CD14-positive monocyte (primary cell): ENCODE measurements at regions not wholly inside any gene's neighbourhood (a gene's known extent, or its start where the extent isn't known, plus 50 kb on each side); places are given as distances from the start of the nearest gene placed in this dataset.

ENCODE experiments used
- DNase-seq, 3 donors: peaks; one replicate each; pipeline ENCODE4 v3.0.0-alpha.2; 2011 to 2022
- H2AFZ ChIP-seq: 2 replicates; pipeline ENCODE4 v1.6.0; 2012; ENCODE audit warnings: mild to moderate bottlenecking, low read depth, low read length, inconsistent platforms; ENCODE audit not compliant: insufficient read depth, poor library complexity, severe bottlenecking
- H3K27ac ChIP-seq, 2 donors: 1 replicate in 1 of 2; 2 replicates in 1 of 2; pipeline ENCODE4 v1.5.1; 2012 to 2013; ENCODE audit warnings: low read length in 2 of 2, control low read depth in 1 of 2, inconsistent platforms in 1 of 2, low read depth in 1 of 2, mild to moderate bottlenecking in 1 of 2
- H3K27me3 ChIP-seq, 2 donors: one replicate each; pipeline versions ENCODE4 v1.6.0 to v1.6.1; 2011 to 2013; ENCODE audit warnings: low read length in 2 of 2; ENCODE audit not compliant: control insufficient read depth in 2 of 2, insufficient read depth in 2 of 2
- H3K36me3 ChIP-seq, 2 donors: replicated peaks in 1 of 2; 1 replicate in 1 of 2; 2 replicates in 1 of 2; pipeline versions ENCODE4 v1.5.1 to v1.6.1; 2012 to 2013; ENCODE audit warnings: low read length in 2 of 2, control low read depth in 1 of 2, inconsistent platforms in 1 of 2, mild to moderate bottlenecking in 1 of 2; ENCODE audit not compliant: insufficient read depth in 2 of 2, control insufficient read depth in 1 of 2
- H3K4me1 ChIP-seq, 2 donors: 1 replicate in 1 of 2; 2 replicates in 1 of 2; pipeline versions ENCODE4 v1.5.1 to v1.6.1; 2012 to 2013; ENCODE audit warnings: low read length in 2 of 2, control low read depth in 1 of 2, inconsistent platforms in 1 of 2, mild to moderate bottlenecking in 1 of 2, moderate library complexity in 1 of 2; ENCODE audit not compliant: insufficient read depth in 2 of 2, control insufficient read depth in 1 of 2
- H3K4me2 ChIP-seq: replicated peaks from 2 replicates; pipeline ENCODE3; 2012; ENCODE audit warnings: low read length, moderate library complexity, mild to moderate bottlenecking; ENCODE audit not compliant: poor library complexity, severe bottlenecking; ENCODE audit errors: extremely low read depth
- H3K4me3 ChIP-seq, 3 experiments: fragments of 200-600 bp in 1 of 3; sonication (generic) in 1 of 3; replicated peaks in 1 of 3; 1 replicate in 2 of 3; 2 replicates in 1 of 3; pipeline ENCODE4 v1.5.1; 2011 to 2013; ENCODE audit warnings: low read length in 3 of 3, mild to moderate bottlenecking in 3 of 3, control low read depth in 2 of 3, low read depth in 2 of 3, inconsistent platforms in 1 of 3, moderate library complexity in 1 of 3
- H3K79me2 ChIP-seq: 2 replicates; pipeline ENCODE4 v1.6.0; 2012; ENCODE audit warnings: mild to moderate bottlenecking, control low read depth, inconsistent platforms, low read length, moderate library complexity; ENCODE audit not compliant: insufficient read depth
- H3K9ac ChIP-seq: 2 replicates; pipeline ENCODE4 v1.6.0; 2017; ENCODE audit warnings: low read length, mild to moderate bottlenecking; ENCODE audit not compliant: insufficient read depth, poor library complexity, severe bottlenecking
- H3K9me3 ChIP-seq, 2 donors: replicated peaks in 1 of 2; 1 replicate in 1 of 2; 2 replicates in 1 of 2; pipeline versions ENCODE4 v1.5.1 to v1.6.1; 2012 to 2013; ENCODE audit warnings: low read length in 2 of 2, control low read depth in 1 of 2; ENCODE audit not compliant: control insufficient read depth in 1 of 2, insufficient read depth in 1 of 2
- H4K20me1 ChIP-seq: 2 replicates; pipeline ENCODE4 v1.6.0; 2012; ENCODE audit warnings: mild to moderate bottlenecking, low read length, control low read depth, moderate library complexity; ENCODE audit not compliant: insufficient read depth
- H3K27ac Mint-ChIP-seq, 7 donors: one replicate each; pipeline ENCODE4 v1.8.0; 2020; ENCODE audit warnings: mild to moderate bottlenecking in 7 of 7, mixed read lengths in 7 of 7, moderate library complexity in 6 of 7, inconsistent platforms in 2 of 7
- H3K27me3 Mint-ChIP-seq, 3 donors: one replicate each; pipeline ENCODE4 v1.8.0; 2021 to 2022; ENCODE audit warnings: low read depth in 3 of 3, mild to moderate bottlenecking in 3 of 3, mixed read lengths in 3 of 3, moderate library complexity in 3 of 3, inconsistent platforms in 1 of 3
- H3K36me3 Mint-ChIP-seq, 2 donors: one replicate each; pipeline ENCODE4 v1.8.0; 2020; ENCODE audit warnings: mixed read lengths in 2 of 2, inconsistent platforms in 1 of 2, mild to moderate bottlenecking in 1 of 2
- H3K4me1 Mint-ChIP-seq: one replicate; pipeline ENCODE4 v1.8.0; 2020; ENCODE audit warnings: mild to moderate bottlenecking, mixed read lengths
- H3K4me3 Mint-ChIP-seq, 2 donors: one replicate each; pipeline ENCODE4 v1.8.0; 2020; ENCODE audit warnings: mild to moderate bottlenecking in 2 of 2, mixed read lengths in 2 of 2, moderate library complexity in 1 of 2
- H3K9me3 Mint-ChIP-seq, 7 donors: one replicate each; pipeline ENCODE4 v1.8.0; 2020 to 2022; ENCODE audit warnings: mixed read lengths in 7 of 7, mild to moderate bottlenecking in 6 of 7, moderate library complexity in 6 of 7, inconsistent platforms in 2 of 7
- CTCF ChIP-seq: fragments of 200-600 bp; IDR thresholded peaks from one replicate; pipeline ENCODE4 v1.8.0; 2022; ENCODE audit warnings: antibody characterized with exemption, mild to moderate bottlenecking
- WGBS: methylation state at CpG from one replicate; pipeline ENCODE4 v1.1.5; 2013; ENCODE audit warnings: missing lambda C conversion rate; ENCODE audit not compliant: insufficient coverage; 5-methylcytosine and 5-hydroxymethylcytosine counted together
- intact Hi-C, 2 donors: fragments of 100-400 bp; cut with micrococcal nuclease; formaldehyde crosslinking; loops; one replicate each; pipeline versions ENCODE4 v1.15.0 to v1.15.1; 2023

GRCh38 chr4:170589597-170590191 is 499.9 kb upstream of the AADAT start:
- Histone ChIP-seq H3K4me2 (no peak overlapping the region), H3K27me3 (no peaks in the 10 kb centered on the region), H3K79me2 (no peaks in the 10 kb centered on the region), H4K20me1 (no peaks in the 10 kb centered on the region), H3K9me3 (no peaks in the 10 kb centered on the region), H3K4me1 (no peaks in the 10 kb centered on the region), H3K4me3 (no peak overlapping the region), H3K9ac (no peak overlapping the region), H2AFZ (no peak overlapping the region), H3K27ac (no peak overlapping the region), H3K36me3 (no peaks in the 10 kb centered on the region)
- TF ChIP-seq CTCF: no peak
- no peak overlapping the region for H3K4me3 Mint-ChIP-seq
- no CpG with 5 or more reads among the region's 3 CpGs for WGBS
- no peaks in the 10 kb centered on the region for H3K4me1 Mint-ChIP-seq
- H3K9me3 Mint-ChIP-seq: no peaks in the 10 kb centered on the region
- intact Hi-C loops: no loop called here
- H3K27ac Mint-ChIP-seq: no peak overlapping the region
- no peaks in the 10 kb centered on the region for H3K36me3 Mint-ChIP-seq
- peaks cover 0 to 3% (median 0%) of the 10 kb centered on the region in 3 donors for H3K27me3 Mint-ChIP-seq
- no peak for DNase-seq

- peaks cover 2 to 8% (median 5%) of the 10 kb centered on the region in 7 donors for H3K9me3 Mint-ChIP-seq
- H3K9ac ChIP-seq: no peak overlapping the region
- H3K9me3 ChIP-seq: peaks cover 0 to 5% of the 10 kb centered on the region in 2 donors
- no peaks in the 10 kb centered on the region for H3K4me1 Mint-ChIP-seq
- no peaks in the 10 kb centered on the region for H3K27me3 Mint-ChIP-seq
- no peak overlapping the region for H3K4me3 ChIP-seq
- no peak overlapping the region for H3K27ac Mint-ChIP-seq
- no peak for TF ChIP-seq CTCF
- H3K4me2 ChIP-seq: no peak overlapping the region
- no peak overlapping the region for H3K4me3 Mint-ChIP-seq
- no peaks in the 10 kb centered on the region for H3K36me3 Mint-ChIP-seq
- DNase-seq: no peak
- no peak overlapping the region for H3K27ac ChIP-seq
- H3K79me2 ChIP-seq: no peaks in the 10 kb centered on the region
- H3K36me3 ChIP-seq: no peaks in the 10 kb centered on the region
- 100% methylated on average over 2 of the region's 5 CpGs for WGBS
- intact Hi-C loops: no loop called here
- H2AFZ ChIP-seq: no peak overlapping the region
- H3K4me1 ChIP-seq: no peaks in the 10 kb centered on the region
- H4K20me1 ChIP-seq: no peaks in the 10 kb centered on the region
- no peaks in the 10 kb centered on the region for H3K27me3 ChIP-seq
Observed at GRCh38 chr4:170581969-170582368, 492.2 kb upstream of the AADAT start.
